Right atrium auricular region (tissue), 2 donors: ENCODE measurements at regions not wholly inside any gene's neighbourhood (a gene's known extent, or its start where the extent isn't known, plus 50 kb on each side); places are given as distances from the start of the nearest gene placed in this dataset.

ENCODE experiments used
- DNase-seq: peaks from one replicate; pipeline ENCODE4 v3.0.0-alpha.2; 2019; ENCODE audit warnings: low spot score
- H3K27ac ChIP-seq, 2 donors: fragments of 200-600 bp; sonication (generic); 1 replicate in 1 of 2; 2 replicates in 1 of 2; pipeline ENCODE4 v1.5.1; 2016 to 2019
- H3K27me3 ChIP-seq, 2 donors: fragments of 200-600 bp; sonication (generic); one replicate each; pipeline versions ENCODE4 v1.5.1 to v1.6.0; 2017 to 2019
- H3K36me3 ChIP-seq: fragments of 200-600 bp; sonication (generic); one replicate; pipeline ENCODE4 v1.5.1; 2016
- H3K4me1 ChIP-seq, 2 donors: fragments of 200-600 bp; sonication (generic); one replicate each; pipeline versions ENCODE4 v1.5.1 to v1.6.0; 2017 to 2019
- H3K4me3 ChIP-seq, 2 donors: fragments of 200-600 bp; sonication (generic); 1 replicate in 1 of 2; 2 replicates in 1 of 2; pipeline ENCODE4 v1.5.1; 2017 to 2019; ENCODE audit warnings: mild to moderate bottlenecking in 1 of 2, moderate library complexity in 1 of 2
- H3K9me3 ChIP-seq, 2 donors: fragments of 200-600 bp; sonication (generic); one replicate each; pipeline ENCODE4 v1.5.1; 2019
- TF ChIP-seq, protein P1 (sequence below), 2 donors: fragments of 200-600 bp; sonication (generic); IDR thresholded peaks; one replicate each; pipeline ENCODE4 v1.5.1; 2019; ENCODE audit warnings: antibody characterized with exemption in 2 of 2

DNA sequence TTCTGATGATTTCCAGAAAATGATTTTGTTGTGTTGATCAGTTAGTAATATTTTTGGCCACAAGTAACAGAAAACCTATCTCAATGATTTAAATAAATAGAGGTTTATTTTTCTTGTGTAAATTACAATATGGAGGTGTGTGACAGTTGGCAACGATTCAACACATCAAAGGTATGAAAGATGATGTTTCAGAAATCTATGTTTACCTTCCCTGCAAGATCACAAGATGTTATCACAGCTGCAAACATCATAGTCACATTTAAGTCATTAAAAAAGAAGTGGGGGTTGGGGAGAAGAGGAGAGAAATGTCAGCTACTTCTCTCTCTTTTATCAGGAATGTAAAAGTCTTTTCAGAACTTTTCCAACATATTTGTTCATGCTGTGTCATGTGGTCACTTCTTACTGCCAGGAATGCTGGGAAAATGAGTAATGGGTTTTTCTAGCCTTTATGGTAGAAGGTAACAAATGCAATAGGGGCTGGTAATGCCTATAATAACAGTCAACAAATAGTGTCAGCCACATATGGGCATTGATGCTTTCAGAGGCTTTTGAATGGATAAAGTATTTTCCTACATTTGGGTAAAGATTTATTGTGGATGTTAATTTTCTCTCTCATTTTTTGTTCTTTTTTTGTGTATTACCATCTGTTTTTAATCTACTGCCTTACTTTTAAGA, 742.7 kb downstream of the TLE1 start:
- Histone ChIP-seq H3K27ac (no peak overlapping the region), H3K36me3 (no peaks in the 10 kb centered on the region)
- TF ChIP-seq, protein P1, sequence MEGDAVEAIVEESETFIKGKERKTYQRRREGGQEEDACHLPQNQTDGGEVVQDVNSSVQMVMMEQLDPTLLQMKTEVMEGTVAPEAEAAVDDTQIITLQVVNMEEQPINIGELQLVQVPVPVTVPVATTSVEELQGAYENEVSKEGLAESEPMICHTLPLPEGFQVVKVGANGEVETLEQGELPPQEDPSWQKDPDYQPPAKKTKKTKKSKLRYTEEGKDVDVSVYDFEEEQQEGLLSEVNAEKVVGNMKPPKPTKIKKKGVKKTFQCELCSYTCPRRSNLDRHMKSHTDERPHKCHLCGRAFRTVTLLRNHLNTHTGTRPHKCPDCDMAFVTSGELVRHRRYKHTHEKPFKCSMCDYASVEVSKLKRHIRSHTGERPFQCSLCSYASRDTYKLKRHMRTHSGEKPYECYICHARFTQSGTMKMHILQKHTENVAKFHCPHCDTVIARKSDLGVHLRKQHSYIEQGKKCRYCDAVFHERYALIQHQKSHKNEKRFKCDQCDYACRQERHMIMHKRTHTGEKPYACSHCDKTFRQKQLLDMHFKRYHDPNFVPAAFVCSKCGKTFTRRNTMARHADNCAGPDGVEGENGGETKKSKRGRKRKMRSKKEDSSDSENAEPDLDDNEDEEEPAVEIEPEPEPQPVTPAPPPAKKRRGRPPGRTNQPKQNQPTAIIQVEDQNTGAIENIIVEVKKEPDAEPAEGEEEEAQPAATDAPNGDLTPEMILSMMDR (IDR thresholded peaks at IDR 0.05), result no peak

DNA sequence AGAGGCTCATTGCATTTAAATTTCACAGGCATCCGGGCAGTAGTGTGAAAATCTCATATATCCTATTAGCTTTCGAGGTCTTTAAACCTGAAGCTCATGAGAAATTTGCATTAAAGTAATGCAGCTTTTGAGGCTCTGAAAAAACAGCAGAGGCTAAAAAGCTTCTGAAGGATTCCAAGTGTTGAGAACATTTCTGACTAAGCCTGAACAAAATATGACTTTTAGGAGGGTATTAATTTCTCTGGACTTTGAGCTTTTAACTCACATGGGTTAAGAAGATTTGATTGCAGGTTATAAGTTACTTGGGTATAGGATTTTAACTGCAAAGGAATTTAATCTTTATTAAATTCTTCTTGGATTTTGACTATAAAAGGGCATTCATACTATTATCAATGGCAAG, 743.9 kb downstream of the TLE1 start:
- DNase-seq, result no peak
- Histone ChIP-seq H3K27me3 (no peaks in the 10 kb centered on the region), H3K4me1 (no peaks in the 10 kb centered on the region), H3K4me3 (no peak overlapping the region), H3K36me3 (no peaks in the 10 kb centered on the region), H3K27ac (no peak overlapping the region), H3K9me3 (no peaks in the 10 kb centered on the region)
- TF ChIP-seq, protein P1 (IDR thresholded peaks at IDR 0.05), result no peak

More for the DNA sequence above, 742.7 kb downstream of the TLE1 start:
- no peak overlapping the region for H3K4me3 ChIP-seq
- no peak for DNase-seq
- no peaks in the 10 kb centered on the region for H3K4me1 ChIP-seq
- no peaks in the 10 kb centered on the region for H3K27me3 ChIP-seq
- H3K9me3 ChIP-seq, result no peaks in the 10 kb centered on the region

DNA sequence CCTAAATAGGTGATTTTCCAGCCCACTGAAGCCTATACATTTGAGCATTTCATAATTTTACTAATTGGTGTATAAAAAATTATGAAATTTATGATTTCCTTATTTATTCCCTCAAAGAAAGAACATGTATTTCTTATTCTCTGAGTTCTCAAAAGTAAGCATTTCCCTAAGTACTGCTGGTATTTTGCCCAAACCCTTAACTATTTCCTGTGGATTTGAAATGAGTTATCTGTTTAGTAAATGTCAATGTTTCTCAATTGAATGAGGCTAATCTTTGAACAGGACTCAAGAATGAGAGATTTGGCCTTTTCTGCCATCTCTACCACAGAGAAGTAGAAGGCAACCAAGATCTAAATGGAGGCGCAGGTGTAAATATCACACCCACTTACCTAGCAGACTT, 751.7 kb downstream of the TLE1 start:
- TF ChIP-seq, protein P1 (IDR thresholded peaks at IDR 0.05), result no peak
- Histone ChIP-seq H3K27me3 (no peaks in the 10 kb centered on the region), H3K9me3 (no peaks in the 10 kb centered on the region), H3K4me1 (no peaks in the 10 kb centered on the region), H3K4me3 (no peak overlapping the region), H3K36me3 (no peaks in the 10 kb centered on the region), H3K27ac (no peak overlapping the region)
- DNase-seq, result no peak

DNA sequence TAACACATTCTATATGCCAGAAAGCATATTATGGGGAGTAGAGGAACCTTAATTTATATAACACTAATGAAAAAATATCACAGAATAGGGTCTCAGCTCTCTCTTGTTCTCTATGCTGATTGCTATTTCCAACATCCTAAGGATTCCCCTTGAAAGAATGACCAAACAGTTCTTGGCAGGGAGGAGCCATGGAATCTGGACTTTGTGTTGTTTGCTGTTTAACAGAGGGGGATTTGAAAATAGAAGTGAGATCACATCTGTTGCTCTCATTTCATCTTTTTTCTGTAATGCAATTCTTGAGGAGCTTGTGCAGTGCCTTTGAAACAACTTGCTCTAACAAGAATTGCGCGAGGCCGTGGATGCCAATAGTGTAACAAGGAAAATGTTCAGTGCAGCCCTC, 755.3 kb downstream of the TLE1 start:
- H3K4me3 ChIP-seq, result no peak overlapping the region
- H3K27ac ChIP-seq, result no peak overlapping the region
- no peaks in the 10 kb centered on the region for H3K27me3 ChIP-seq
- no peaks in the 10 kb centered on the region for H3K36me3 ChIP-seq
- H3K4me1 ChIP-seq, result no peaks in the 10 kb centered on the region
- DNase-seq, result no peak
- TF ChIP-seq, protein P1 (IDR thresholded peaks at IDR 0.05), result no peak
- no peaks in the 10 kb centered on the region for H3K9me3 ChIP-seq

DNA sequence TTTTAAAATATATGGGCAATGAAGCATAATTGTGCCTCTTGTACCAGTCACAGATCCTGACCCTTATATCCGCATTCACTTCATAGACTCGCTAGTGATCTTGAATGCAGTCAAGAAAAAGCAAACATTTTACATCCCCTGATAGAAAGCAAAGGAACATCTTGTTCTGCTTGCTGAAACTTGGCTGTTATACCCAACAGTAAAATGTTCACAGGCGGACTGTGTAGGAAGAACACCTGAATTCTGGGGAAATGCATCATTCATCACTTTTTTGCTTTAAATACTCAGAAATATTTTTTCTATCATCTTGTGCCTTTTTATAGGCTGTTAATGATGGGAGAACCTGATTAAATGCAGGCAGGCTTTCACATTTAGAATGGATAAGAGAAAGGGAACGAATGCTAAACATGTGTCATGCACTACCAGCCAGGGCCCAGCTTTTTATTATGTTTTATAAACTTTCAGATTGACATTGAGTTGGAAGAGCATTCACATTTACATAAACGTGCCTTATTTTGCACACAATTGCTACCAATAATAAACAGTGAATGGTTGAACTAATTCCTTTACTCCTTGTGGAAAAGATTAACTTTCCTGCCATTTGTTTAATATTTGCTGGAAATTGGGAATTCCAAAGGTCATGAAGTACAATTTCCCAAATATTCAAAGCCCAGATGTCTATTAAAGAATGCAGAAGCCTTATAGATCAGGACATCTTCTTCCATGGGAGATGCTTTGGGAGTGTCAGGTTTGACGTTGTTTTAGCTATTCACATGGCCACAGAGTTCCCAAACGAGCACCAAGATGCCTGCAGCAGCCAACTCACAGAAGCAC, 756.2 kb downstream of the TLE1 start:
- TF ChIP-seq, protein P1 (IDR thresholded peaks at IDR 0.05), result no peak
- no peaks in the 10 kb centered on the region for H3K9me3 ChIP-seq
- no peaks in the 10 kb centered on the region for H3K4me1 ChIP-seq
- no peak for DNase-seq
- no peaks in the 10 kb centered on the region for H3K36me3 ChIP-seq
- no peak overlapping the region for H3K27ac ChIP-seq
- H3K4me3 ChIP-seq, result no peak overlapping the region
- H3K27me3 ChIP-seq, result no peaks in the 10 kb centered on the region
